IPS-15b (cell line): ENCODE measurements at regions not wholly inside any gene's neighbourhood (a gene's known extent, or its start where the extent isn't known, plus 50 kb on each side); places are given as distances from the start of the nearest gene placed in this dataset.

Source experiments
- H3K27me3 ChIP-seq: one replicate; pipeline ENCODE4 v1.6.1; 2013; ENCODE audit warnings: low read length; ENCODE audit not compliant: control insufficient read depth, insufficient read depth
- H3K36me3 ChIP-seq: one replicate; pipeline ENCODE4 v1.6.1; 2013; ENCODE audit warnings: low read length; ENCODE audit not compliant: control insufficient read depth, insufficient read depth
- H3K4me1 ChIP-seq: one replicate; pipeline ENCODE4 v1.6.1; 2013; ENCODE audit warnings: mild to moderate bottlenecking, low read length; ENCODE audit not compliant: control insufficient read depth, insufficient read depth
- H3K4me3 ChIP-seq: one replicate; pipeline ENCODE4 v1.5.1; 2013; ENCODE audit warnings: low read depth, low read length
- H3K9ac ChIP-seq: one replicate; pipeline ENCODE4 v1.6.1; 2013; ENCODE audit warnings: low read depth, mild to moderate bottlenecking, low read length
- H3K9me3 ChIP-seq: one replicate; pipeline ENCODE4 v1.6.1; 2013; ENCODE audit warnings: mild to moderate bottlenecking, low read length; ENCODE audit not compliant: control insufficient read depth, insufficient read depth

GRCh38 chr1:202067188-202067974 is 55.3 kb upstream of the GPR37L1 start:
- Histone ChIP-seq H3K9me3 (no peaks in the 10 kb centered on the region), H3K27me3 (no peaks in the 10 kb centered on the region), H3K9ac (no peak overlapping the region), H3K4me3 (no peak overlapping the region), H3K36me3 (no peaks in the 10 kb centered on the region), H3K4me1 (peaks cover 12% of the 10 kb centered on the region)

DNA sequence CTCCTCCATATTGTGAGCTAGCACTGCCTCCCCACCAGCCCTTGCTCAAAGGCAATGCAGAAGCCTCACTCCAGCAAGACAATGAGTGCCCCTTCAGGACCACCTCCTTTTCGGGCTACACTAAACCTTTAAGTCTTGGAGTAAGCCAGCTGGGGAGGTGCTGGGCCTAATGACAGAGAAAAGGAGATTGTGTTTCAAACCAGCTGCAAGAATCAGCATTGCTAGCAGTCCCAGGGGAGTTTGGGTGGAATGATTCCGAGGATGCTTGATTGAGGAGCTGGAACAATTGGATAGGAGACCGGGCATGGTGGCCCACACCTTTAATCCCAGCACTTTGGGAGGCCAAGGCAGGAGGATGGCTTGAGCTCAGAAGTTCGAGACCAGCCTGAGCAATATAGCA is 54.1 kb upstream of the GPR37L1 start:
- Histone ChIP-seq H3K9ac (no peak overlapping the region), H3K9me3 (no peaks in the 10 kb centered on the region), H3K4me1 (peaks cover 6% of the 10 kb centered on the region), H3K4me3 (no peak overlapping the region), H3K36me3 (no peaks in the 10 kb centered on the region), H3K27me3 (no peaks in the 10 kb centered on the region)

DNA sequence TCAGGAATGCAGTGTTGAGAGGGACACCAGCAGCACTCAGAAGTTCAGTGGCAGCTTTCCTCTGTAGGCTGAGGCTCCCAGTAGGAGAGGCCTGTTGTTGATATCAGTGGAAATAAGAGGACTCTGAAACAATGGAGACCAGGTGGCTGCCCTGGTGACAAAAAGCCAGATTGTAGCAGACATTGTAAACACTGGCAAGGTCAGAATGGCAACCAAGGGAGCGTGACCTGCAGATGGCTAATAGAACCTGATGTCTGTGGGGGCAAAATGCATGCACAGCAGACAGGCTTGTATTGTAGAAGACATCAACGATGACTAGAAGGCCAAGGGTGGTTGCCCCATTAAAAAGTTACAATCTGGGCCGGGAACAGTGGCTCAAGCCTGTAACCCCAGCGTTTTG is 53.1 kb upstream of the GPR37L1 start:
- H3K27me3 ChIP-seq, result no peaks in the 10 kb centered on the region
- no peak overlapping the region for H3K4me3 ChIP-seq
- H3K9me3 ChIP-seq, result no peaks in the 10 kb centered on the region
- no peaks in the 10 kb centered on the region for H3K36me3 ChIP-seq
- H3K9ac ChIP-seq, result no peak overlapping the region
- H3K4me1 ChIP-seq, result no peaks in the 10 kb centered on the region

DNA sequence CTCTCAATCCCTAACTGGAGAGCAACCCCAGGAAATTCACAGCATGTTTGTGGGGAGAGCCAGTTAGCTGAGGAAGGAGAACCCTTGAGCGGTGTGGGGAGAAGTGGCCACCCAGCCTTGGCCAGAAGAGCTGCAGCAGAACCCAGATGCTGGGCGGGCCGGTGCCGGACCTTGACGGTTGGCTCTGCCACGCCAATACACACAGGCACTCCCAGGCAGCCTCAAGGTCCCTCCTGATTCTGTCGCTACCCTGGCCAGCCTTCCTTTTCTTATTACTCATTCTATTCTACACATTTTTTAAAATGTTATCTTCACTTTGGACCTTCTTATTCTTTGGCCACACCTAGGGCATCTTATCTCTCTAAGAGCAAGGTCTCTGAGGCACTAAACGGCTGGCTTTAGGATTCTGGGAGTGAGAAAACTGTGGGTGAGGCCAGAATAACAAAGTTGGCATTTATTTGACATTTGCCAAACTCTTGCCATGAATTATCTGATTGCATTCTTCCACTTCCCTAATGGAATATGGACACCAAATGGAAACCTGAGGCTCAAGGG is 50.4 kb upstream of the GPR37L1 start:
- H3K27me3 ChIP-seq, result no peaks in the 10 kb centered on the region
- H3K4me1 ChIP-seq, result peaks cover 4% of the 10 kb centered on the region
- H3K9ac ChIP-seq, result peak overlapping the region; percentile 17
- H3K4me3 ChIP-seq, result no peak overlapping the region
- H3K9me3 ChIP-seq, result no peaks in the 10 kb centered on the region
- no peaks in the 10 kb centered on the region for H3K36me3 ChIP-seq
